HEK293 (cell line): ENCODE measurements at regions not wholly inside any gene's neighbourhood (a gene's known extent, or its start where the extent isn't known, plus 50 kb on each side); places are given as distances from the start of the nearest gene placed in this dataset.

Experiments used
- CTCF ChIA-PET: fragments of 350-600 bp; formaldehyde crosslinking; extraction: SDS; loops from one replicate; lab custom pipeline; 2021; ENCODE audit warnings: antibody characterized with exemption; lab: Yijun Ruan, JAX
- POLR2A ChIA-PET: fragments of 300-600 bp; formaldehyde crosslinking; extraction: SDS; loops from one replicate; lab custom pipeline; 2020; ENCODE audit warnings: antibody characterized with exemption, inconsistent platforms; lab: Yijun Ruan, JAX
- H3K27ac ChIP-seq: fragments of 200-500 bp; sonication (Bioruptor generic); 2 replicates; pipeline ENCODE4 v1.5.1; 2014; ENCODE audit warnings: low read depth, low read length, control low read depth, inconsistent platforms; ENCODE audit errors: extremely low read depth
- H3K36me3 ChIP-seq, 2 experiments: fragments of 200-500 bp in 1 of 2; sonication (Bioruptor generic) in 1 of 2; 1 replicate in 1 of 2; 2 replicates in 1 of 2; pipeline ENCODE4 v1.5.1; 2014 to 2017; ENCODE audit warnings: inconsistent platforms in 2 of 2, low read length in 2 of 2; ENCODE audit not compliant: control insufficient read depth in 2 of 2, insufficient read depth in 1 of 2
- H3K4me1 ChIP-seq: fragments of 200-500 bp; sonication (Bioruptor generic); 2 replicates; pipeline ENCODE4 v1.5.1; 2014; ENCODE audit warnings: mild to moderate bottlenecking, low read length, inconsistent platforms; ENCODE audit not compliant: control insufficient read depth, insufficient read depth
- H3K4me3 ChIP-seq: 2 replicates; pipeline ENCODE4 v1.5.1; 2011; ENCODE audit warnings: low read depth, mild to moderate bottlenecking, control low read depth, low read length, moderate library complexity
- H3K9me3 ChIP-seq: fragments of 200-500 bp; sonication (Bioruptor generic); 2 replicates; pipeline ENCODE4 v1.5.1; 2014; ENCODE audit warnings: low read depth, low read length, inconsistent platforms; ENCODE audit not compliant: control insufficient read depth, insufficient read depth
- EGR2 ChIP-seq: fragments of 450-650 bp; formaldehyde crosslinking; IDR thresholded peaks from 2 replicates; pipeline ENCODE4 v1.5.1; 2016; ENCODE audit warnings: low read depth, missing biosample characterization, missing genetic modification characterization
- INSM2 ChIP-seq: fragments of 450-650 bp; formaldehyde crosslinking; IDR thresholded peaks from 2 replicates; pipeline ENCODE4 v1.5.1; 2016; ENCODE audit warnings: missing biosample characterization, missing genetic modification characterization
- PRDM10 ChIP-seq: fragments of 450-650 bp; formaldehyde crosslinking; IDR thresholded peaks from 2 replicates; pipeline ENCODE4 v1.5.1; 2016; ENCODE audit warnings: missing biosample characterization, missing genetic modification characterization
- PRDM4 ChIP-seq: fragments of 450-650 bp; formaldehyde crosslinking; IDR thresholded peaks from 2 replicates; pipeline ENCODE4 v1.5.1; 2017; ENCODE audit warnings: missing biosample characterization, missing genetic modification characterization
- SP2 ChIP-seq: fragments of 450-650 bp; formaldehyde crosslinking; IDR thresholded peaks from 2 replicates; pipeline ENCODE4 v1.5.1; 2016; ENCODE audit warnings: missing biosample characterization, missing genetic modification characterization
- ZBTB11 ChIP-seq: fragments of 450-650 bp; formaldehyde crosslinking; conservative IDR thresholded peaks from 2 replicates; pipeline ENCODE4 v1.5.1; 2016; ENCODE audit warnings: low read depth, missing biosample characterization, missing genetic modification characterization
- ZBTB20 ChIP-seq: fragments of 450-650 bp; formaldehyde crosslinking; IDR thresholded peaks from 2 replicates; pipeline ENCODE4 v1.5.1; 2016; ENCODE audit warnings: missing biosample characterization, missing genetic modification characterization
- ZNF18 ChIP-seq: fragments of 450-650 bp; formaldehyde crosslinking; IDR thresholded peaks from 2 replicates; pipeline ENCODE4 v1.5.1; 2016; ENCODE audit warnings: missing biosample characterization, missing genetic modification characterization
- ZNF274 ChIP-seq, 2 experiments: fragments of 200-500 bp in 1 of 2; fragments of 450-650 bp in 1 of 2; sonication (Bioruptor generic) in 1 of 2; formaldehyde crosslinking in 1 of 2; IDR thresholded peaks; 2 replicates each; pipeline versions ENCODE4 v1.5.1 to v1.6.1; 2014 to 2016; ENCODE audit warnings: borderline replicate concordance in 1 of 2, inconsistent platforms in 1 of 2, low read length in 1 of 2, missing biosample characterization in 1 of 2, missing genetic modification characterization in 1 of 2
- ZNF362 ChIP-seq: fragments of 450-650 bp; formaldehyde crosslinking; IDR thresholded peaks from 2 replicates; pipeline ENCODE4 v1.5.1; 2016; ENCODE audit warnings: missing biosample characterization, missing genetic modification characterization
- ZNF366 ChIP-seq: fragments of 450-650 bp; formaldehyde crosslinking; conservative IDR thresholded peaks from 2 replicates; pipeline ENCODE4 v1.5.1; 2016; ENCODE audit warnings: missing biosample characterization, missing genetic modification characterization
- ZNF449 ChIP-seq: fragments of 450-650 bp; formaldehyde crosslinking; IDR thresholded peaks from 2 replicates; pipeline ENCODE4 v1.5.1; 2017; ENCODE audit warnings: missing biosample characterization, mild to moderate bottlenecking, missing genetic modification characterization, moderate library complexity
- ZNF48 ChIP-seq: fragments of 450-650 bp; formaldehyde crosslinking; IDR thresholded peaks from 2 replicates; pipeline ENCODE4 v1.5.1; 2016; ENCODE audit warnings: missing biosample characterization, missing genetic modification characterization
- ZNF514 ChIP-seq: fragments of 450-650 bp; formaldehyde crosslinking; IDR thresholded peaks from 2 replicates; pipeline ENCODE4 v1.5.1; 2016; ENCODE audit warnings: missing biosample characterization, missing genetic modification characterization
- ZNF654 ChIP-seq: fragments of 450-650 bp; formaldehyde crosslinking; IDR thresholded peaks from 2 replicates; pipeline ENCODE4 v1.5.1; 2016; ENCODE audit warnings: low read depth, missing biosample characterization, missing genetic modification characterization
- ZNF837 ChIP-seq: fragments of 450-650 bp; formaldehyde crosslinking; IDR thresholded peaks from 2 replicates; pipeline ENCODE4 v1.5.1; 2016; ENCODE audit warnings: missing biosample characterization, missing genetic modification characterization
- ZSCAN4 ChIP-seq: fragments of 450-650 bp; formaldehyde crosslinking; IDR thresholded peaks from 2 replicates; pipeline ENCODE4 v1.5.1; 2017; ENCODE audit warnings: missing biosample characterization, missing genetic modification characterization

- no peaks in the 10 kb centered on the region for H3K4me1 ChIP-seq
- H3K4me3 ChIP-seq = no peak overlapping the region
- H3K27ac ChIP-seq = no peak overlapping the region
- H3K9me3 ChIP-seq = no peaks in the 10 kb centered on the region
- ChIA-PET CTCF (interaction anchor here (0.5 to 9.0 kb wide), 74 partner anchors 10 to 1965 kb away, joined by 3 to 106 read pairs (median 4); partner anchors contain the start of gene PIK3C2B), POLR2A (interaction anchor here (1.2 kb wide), 1 partner anchor 199 kb away, joined by 3 read pairs; no protein-coding TSS in a partner anchor)
- H3K36me3 ChIP-seq = no peaks in the 10 kb centered on the region
- TF ChIP-seq ZNF274 (IDR thresholded peaks at IDR 0.05; ENCODE audit: low read length) = no peak
- no peak for TF ChIP-seq ZNF274 (tag by site-specific recombination; IDR thresholded peaks at IDR 0.05; ENCODE audit: borderline replicate concordance)
- peak; percentile 76 for TF ChIP-seq ZNF449 (tag by site-specific recombination)
- no peak for TF ChIP-seq PRDM10 (tag by site-specific recombination)
- TF ChIP-seq ZBTB11 (tag by site-specific recombination) = no peak
- TF ChIP-seq ZBTB20 = no peak
- TF ChIP-seq ZNF654 = peak; percentile 28; the same call in 1 of the 2 replicates
- peak; percentile 29; the same call in 1 of the 2 replicates for TF ChIP-seq EGR2 (tag by site-specific recombination)
- TF ChIP-seq ZNF48 = no peak
- no peak for TF ChIP-seq ZNF514 (tag by site-specific recombination)
- TF ChIP-seq ZNF18 = no peak
- TF ChIP-seq ZNF362 = no peak
- no peak for TF ChIP-seq PRDM4
- peak; percentile 49; the same call in 1 of the 2 replicates for TF ChIP-seq ZNF366 (tag by site-specific recombination)
- no peak for TF ChIP-seq SP2 (tag by site-specific recombination)
- no peak for TF ChIP-seq ZSCAN4 (tag by site-specific recombination)
- no peak for TF ChIP-seq INSM2
- no peak for TF ChIP-seq ZNF837 (tag by site-specific recombination)
Observed at GRCh38 chr1:204791453-204792353, 79.0 kb upstream of the NFASC start.
